IPS-18a (cell line): ENCODE measurements at regions not wholly inside any gene's neighbourhood (a gene's known extent, or its start where the extent isn't known, plus 50 kb on each side); places are given as distances from the start of the nearest gene placed in this dataset.

Experiments used
- H3K27ac ChIP-seq: one replicate; pipeline ENCODE4 v1.5.1; 2013; ENCODE audit warnings: low read length
- H3K27me3 ChIP-seq: one replicate; pipeline ENCODE4 v1.6.1; 2013; ENCODE audit warnings: mild to moderate bottlenecking, low read length; ENCODE audit not compliant: control insufficient read depth, insufficient read depth
- H3K36me3 ChIP-seq: one replicate; pipeline ENCODE4 v1.6.1; 2013; ENCODE audit warnings: low read depth, low read length; ENCODE audit not compliant: control insufficient read depth
- H3K4me1 ChIP-seq: one replicate; pipeline ENCODE4 v1.6.1; 2013; ENCODE audit warnings: low read depth, low read length; ENCODE audit not compliant: control insufficient read depth
- H3K4me3 ChIP-seq: one replicate; pipeline ENCODE4 v1.5.1; 2013; ENCODE audit warnings: low read length
- H3K9ac ChIP-seq: one replicate; pipeline ENCODE4 v1.6.1; 2013; ENCODE audit warnings: mild to moderate bottlenecking, low read length, moderate library complexity
- H3K9me3 ChIP-seq: one replicate; pipeline ENCODE4 v1.6.1; 2013; ENCODE audit warnings: low read depth, low read length; ENCODE audit not compliant: control insufficient read depth

DNA sequence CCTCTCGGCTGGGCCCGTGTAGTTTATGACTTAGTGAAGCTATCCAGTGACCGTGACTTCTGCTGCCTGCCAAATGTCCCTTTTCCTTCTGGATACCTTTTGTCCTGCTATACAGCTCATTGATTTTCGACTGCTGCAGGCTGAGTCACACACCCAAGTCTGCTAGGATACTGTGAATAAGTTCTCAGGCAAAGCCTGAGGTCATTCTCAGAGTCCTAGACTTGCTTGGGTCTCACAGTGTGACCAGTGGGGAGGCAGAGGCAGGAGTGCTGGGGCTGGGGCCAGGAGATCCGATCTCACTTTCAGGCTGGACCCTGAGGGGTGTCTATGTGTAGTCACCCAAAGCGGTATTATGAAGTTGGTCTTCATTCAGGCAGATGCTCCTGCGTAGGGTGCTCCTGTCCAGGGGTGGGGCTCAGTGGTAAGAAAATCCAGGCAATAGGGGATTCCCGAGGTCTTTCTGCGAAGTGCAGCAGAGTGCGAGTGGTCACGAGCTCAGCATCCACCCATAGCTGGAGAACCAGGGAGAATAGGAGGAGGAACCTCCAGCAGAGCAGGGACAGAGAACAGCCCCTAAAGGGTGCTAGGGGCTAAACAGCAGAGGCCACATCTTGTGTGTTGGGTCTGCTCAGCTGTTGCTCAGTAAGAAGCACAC is 268.6 kb upstream of the NCKAP5 start:
- Histone ChIP-seq H3K4me3 (no peak overlapping the region), H3K27me3 (no peaks in the 10 kb centered on the region), H3K4me1 (no peaks in the 10 kb centered on the region), H3K36me3 (no peaks in the 10 kb centered on the region), H3K9ac (no peak overlapping the region), H3K9me3 (no peaks in the 10 kb centered on the region), H3K27ac (no peak overlapping the region)

DNA sequence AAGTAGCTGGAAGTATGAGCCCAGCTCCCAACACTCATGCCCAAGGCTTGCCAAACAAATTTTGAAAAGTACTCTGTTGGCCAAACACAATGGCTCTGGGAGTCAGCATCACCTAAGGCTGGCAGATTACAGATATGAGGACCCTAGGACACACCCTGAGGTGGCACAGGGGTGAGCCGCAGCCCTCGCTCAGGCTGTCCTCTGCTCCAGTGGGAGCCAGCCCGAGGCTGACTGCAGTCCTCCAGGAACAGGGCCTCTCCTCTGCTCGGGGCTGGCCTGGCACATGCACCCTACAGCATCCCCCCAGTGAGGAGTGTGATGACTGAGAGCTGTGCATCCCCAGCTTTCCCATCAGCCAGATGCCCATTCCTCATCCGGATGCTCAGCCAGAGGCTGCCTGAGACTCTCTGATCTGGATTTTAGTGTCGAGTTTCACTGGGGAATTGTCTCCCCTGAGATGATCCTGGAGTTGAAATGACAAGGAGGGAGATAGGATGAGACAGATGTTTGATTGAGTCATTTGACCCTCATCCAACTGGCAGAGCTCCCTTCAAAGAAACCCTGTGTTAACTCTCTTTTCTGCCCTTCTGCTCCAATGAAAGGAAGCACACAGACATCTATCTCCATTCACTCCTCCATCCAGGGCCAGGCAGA is 269.3 kb upstream of the NCKAP5 start:
- Histone ChIP-seq H3K9ac (no peak overlapping the region), H3K36me3 (no peaks in the 10 kb centered on the region), H3K9me3 (no peaks in the 10 kb centered on the region), H3K27me3 (no peaks in the 10 kb centered on the region), H3K4me1 (no peaks in the 10 kb centered on the region), H3K27ac (no peak overlapping the region), H3K4me3 (no peak overlapping the region)

GRCh38 chr2:133838642-133839365 is 270.5 kb upstream of the NCKAP5 start:
- Histone ChIP-seq H3K27ac (no peak overlapping the region), H3K36me3 (no peaks in the 10 kb centered on the region), H3K27me3 (no peaks in the 10 kb centered on the region), H3K4me3 (no peak overlapping the region), H3K9me3 (no peaks in the 10 kb centered on the region), H3K4me1 (no peaks in the 10 kb centered on the region), H3K9ac (no peak overlapping the region)

- Histone ChIP-seq H3K9ac (no peak overlapping the region), H3K27me3 (no peaks in the 10 kb centered on the region), H3K9me3 (no peaks in the 10 kb centered on the region), H3K4me1 (no peaks in the 10 kb centered on the region), H3K36me3 (no peaks in the 10 kb centered on the region), H3K27ac (no peak overlapping the region), H3K4me3 (no peak overlapping the region)
These were observed 271.4 kb upstream of the NCKAP5 start for GRCh38 chr2:133839677-133840076.

DNA sequence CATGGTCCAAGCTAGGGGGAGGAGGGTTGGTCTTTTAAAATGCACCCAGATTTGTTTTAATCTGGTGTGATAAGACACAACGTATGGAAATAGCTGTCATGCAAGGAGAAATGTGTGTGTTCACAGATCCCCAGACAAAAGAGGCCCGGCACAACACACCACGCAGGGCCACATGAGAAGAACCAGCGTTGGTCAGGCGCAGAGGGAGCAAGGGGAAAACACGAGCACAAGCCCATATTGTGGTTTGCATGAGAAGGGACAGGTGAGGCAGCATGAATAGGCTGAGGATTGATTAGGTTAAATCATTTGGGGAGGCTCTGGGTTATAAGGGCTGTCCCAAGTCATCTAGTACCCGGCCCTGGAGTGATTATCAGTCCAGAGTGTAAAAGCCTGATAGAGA is 272.5 kb upstream of the NCKAP5 start:
- no peaks in the 10 kb centered on the region for H3K9me3 ChIP-seq
- no peaks in the 10 kb centered on the region for H3K36me3 ChIP-seq
- no peaks in the 10 kb centered on the region for H3K4me1 ChIP-seq
- no peak overlapping the region for H3K4me3 ChIP-seq
- H3K9ac ChIP-seq: no peak overlapping the region
- H3K27ac ChIP-seq: no peak overlapping the region
- no peaks in the 10 kb centered on the region for H3K27me3 ChIP-seq

- H3K9ac ChIP-seq: no peak overlapping the region
- H3K36me3 ChIP-seq: no peaks in the 10 kb centered on the region
- no peaks in the 10 kb centered on the region for H3K4me1 ChIP-seq
- no peaks in the 10 kb centered on the region for H3K9me3 ChIP-seq
- H3K27ac ChIP-seq: no peak overlapping the region
- no peak overlapping the region for H3K4me3 ChIP-seq
- H3K27me3 ChIP-seq: no peaks in the 10 kb centered on the region
These were observed 273.6 kb upstream of the NCKAP5 start for GRCh38 chr2:133841900-133842299.

DNA sequence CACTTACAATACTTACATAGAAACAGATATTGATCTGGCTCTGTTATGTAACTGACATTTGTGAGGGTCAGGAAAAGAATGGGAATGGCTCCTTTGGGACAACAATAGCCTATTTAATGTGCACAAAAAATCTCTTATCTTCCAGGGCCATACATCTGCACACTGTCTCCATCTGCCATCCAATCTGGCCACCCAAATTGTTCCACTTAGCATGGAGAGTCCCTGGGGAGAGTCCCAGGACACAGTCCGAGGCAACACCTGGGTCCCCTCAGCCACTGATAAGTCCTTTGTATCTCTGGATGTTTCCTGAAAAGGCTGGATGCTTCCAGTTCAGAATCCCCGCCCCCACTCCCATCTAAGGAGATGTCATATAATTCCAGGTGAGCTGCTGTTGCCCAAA is 274.2 kb upstream of the NCKAP5 start:
- no peak overlapping the region for H3K27ac ChIP-seq
- H3K4me1 ChIP-seq: no peaks in the 10 kb centered on the region
- no peak overlapping the region for H3K4me3 ChIP-seq
- H3K27me3 ChIP-seq: no peaks in the 10 kb centered on the region
- no peak overlapping the region for H3K9ac ChIP-seq
- no peaks in the 10 kb centered on the region for H3K9me3 ChIP-seq
- no peaks in the 10 kb centered on the region for H3K36me3 ChIP-seq

- Histone ChIP-seq H3K4me1 (no peaks in the 10 kb centered on the region), H3K9me3 (no peaks in the 10 kb centered on the region), H3K9ac (no peak overlapping the region), H3K4me3 (no peak overlapping the region), H3K36me3 (no peaks in the 10 kb centered on the region), H3K27ac (no peak overlapping the region), H3K27me3 (no peaks in the 10 kb centered on the region)
These were observed 274.8 kb upstream of the NCKAP5 start for GRCh38 chr2:133843091-133843490.

DNA sequence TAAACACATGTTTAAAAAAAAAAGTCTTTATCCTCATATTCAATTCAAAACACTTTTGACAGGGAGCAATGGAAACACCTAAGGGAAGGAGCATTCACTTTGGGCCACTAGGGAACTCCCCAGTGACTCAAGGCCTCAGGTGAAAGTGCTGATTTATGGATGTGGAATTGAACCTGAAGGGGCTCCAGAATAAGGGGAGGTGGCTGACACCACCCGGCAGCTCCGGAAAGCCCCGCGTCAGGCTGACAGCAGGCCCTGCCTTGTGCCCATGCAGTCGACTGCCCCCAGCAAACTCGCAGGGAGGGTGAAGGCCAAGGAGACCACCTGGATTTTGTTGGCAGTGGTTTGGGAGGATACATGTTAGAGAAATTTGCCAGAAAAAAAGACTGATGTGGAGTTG is 275.3 kb upstream of the NCKAP5 start:
- Histone ChIP-seq H3K27me3 (no peaks in the 10 kb centered on the region), H3K9ac (no peak overlapping the region), H3K36me3 (no peaks in the 10 kb centered on the region), H3K9me3 (no peaks in the 10 kb centered on the region), H3K27ac (no peak overlapping the region), H3K4me1 (no peaks in the 10 kb centered on the region), H3K4me3 (no peak overlapping the region)

DNA sequence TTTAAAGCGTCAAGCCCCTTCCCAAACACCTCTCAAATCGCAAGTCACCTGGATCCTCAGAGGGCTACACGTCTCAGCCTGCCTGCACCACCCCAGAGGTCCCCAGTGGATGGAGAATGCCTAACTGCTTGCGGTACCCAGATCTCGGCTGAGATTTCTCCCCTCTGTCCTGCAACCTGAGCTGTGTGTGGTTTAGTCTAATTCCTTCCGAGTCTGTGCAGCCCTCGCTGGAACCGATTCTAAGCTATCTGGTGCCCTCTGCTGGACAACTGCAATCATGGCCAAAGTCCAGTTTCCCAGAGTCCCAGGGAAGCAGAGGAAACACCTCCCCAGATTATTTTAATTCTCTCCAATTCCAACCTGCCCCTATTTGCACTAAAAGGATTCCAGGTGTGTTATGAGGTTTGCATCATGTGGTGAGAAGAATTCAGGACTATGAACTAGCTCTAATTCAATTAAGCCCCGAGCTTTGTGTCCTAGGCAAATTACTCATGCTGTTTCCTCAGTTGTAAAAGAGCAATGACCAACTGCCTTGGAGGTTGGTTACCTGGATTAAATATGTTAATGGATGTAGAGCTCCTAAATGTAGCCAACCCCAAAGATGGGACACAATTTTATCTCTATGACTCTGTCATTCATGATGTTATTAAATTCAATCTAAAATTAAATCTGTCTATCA is 276.1 kb upstream of the NCKAP5 start:
- Histone ChIP-seq H3K9ac (no peak overlapping the region), H3K4me3 (no peak overlapping the region), H3K36me3 (no peaks in the 10 kb centered on the region), H3K4me1 (no peaks in the 10 kb centered on the region), H3K27me3 (no peaks in the 10 kb centered on the region), H3K27ac (no peak overlapping the region), H3K9me3 (no peaks in the 10 kb centered on the region)

DNA sequence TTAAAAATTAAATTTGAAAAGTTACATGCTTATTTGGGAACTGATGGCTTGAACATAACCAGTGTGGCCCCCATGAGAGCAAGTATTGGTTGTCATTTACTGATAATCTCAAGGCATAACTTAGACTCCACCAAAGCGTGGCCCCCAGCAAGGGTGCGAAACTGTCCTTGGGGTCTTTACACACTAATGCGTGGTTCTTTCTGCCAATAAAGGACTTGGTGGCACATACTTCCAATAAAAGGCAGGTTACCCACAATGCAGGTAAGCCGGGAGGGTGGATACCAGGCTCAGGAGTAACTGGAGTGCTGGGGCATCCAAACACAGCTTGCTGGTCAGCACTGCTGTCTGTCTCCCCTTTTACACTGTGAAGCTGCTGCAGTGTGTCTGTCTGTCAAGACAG is 278.2 kb upstream of the NCKAP5 start:
- Histone ChIP-seq H3K9ac (no peak overlapping the region), H3K9me3 (no peaks in the 10 kb centered on the region), H3K36me3 (no peaks in the 10 kb centered on the region), H3K4me3 (no peak overlapping the region), H3K27me3 (no peaks in the 10 kb centered on the region), H3K27ac (no peak overlapping the region), H3K4me1 (no peaks in the 10 kb centered on the region)
